Testis (tissue), 2 donors: ENCODE measurements at regions not wholly inside any gene's neighbourhood (a gene's known extent, or its start where the extent isn't known, plus 50 kb on each side); places are given as distances from the start of the nearest gene placed in this dataset.

ENCODE experiments used
- DNase-seq: peaks from one replicate; pipeline ENCODE4 v3.0.0-alpha.2; 2019
- H3K27ac ChIP-seq, 2 donors: fragments of 200-600 bp; sonication (generic); one replicate each; pipeline ENCODE4 v1.5.1; 2019
- H3K27me3 ChIP-seq: fragments of 200-600 bp; sonication (generic); one replicate; pipeline ENCODE4 v1.5.1; 2019
- H3K36me3 ChIP-seq: fragments of 200-600 bp; sonication (generic); one replicate; pipeline ENCODE4 v1.5.1; 2017; ENCODE audit warnings: low read depth; ENCODE audit errors: missing control alignments
- H3K4me1 ChIP-seq: fragments of 200-600 bp; sonication (generic); one replicate; pipeline ENCODE4 v1.5.1; 2019
- H3K4me3 ChIP-seq, 2 donors: fragments of 200-600 bp; sonication (generic); one replicate each; pipeline ENCODE4 v1.5.1; 2017 to 2019
- H3K9me3 ChIP-seq: fragments of 200-600 bp; sonication (generic); one replicate; pipeline ENCODE4 v1.5.1; 2017
- POLR2A ChIP-seq: fragments of 450-650 bp; IDR thresholded peaks from one replicate; pipeline ENCODE4 v1.6.1; 2017; ENCODE audit warnings: antibody characterized with exemption, mild to moderate bottlenecking, moderate library complexity
- WGBS, 2 donors: methylation state at CpG; one replicate each; pipeline ENCODE4 v1.1.5; 2018; 5-methylcytosine and 5-hydroxymethylcytosine counted together
- intact Hi-C: fragments of 100-400 bp; cut with DNase I; formaldehyde crosslinking; loops from one replicate; pipeline ENCODE4 v1.15.1; 2023; ENCODE audit warnings: low total_unique reads
- TF ChIP-seq, protein P1 (sequence below), 3 experiments: fragments of 450-650 bp in 2 of 3; fragments of 200-600 bp in 1 of 3; sonication (generic) in 1 of 3; IDR thresholded peaks; one replicate each; pipeline ENCODE4 v1.5.1; 2016 to 2019; ENCODE audit warnings: antibody characterized with exemption in 3 of 3, mild to moderate bottlenecking in 2 of 3, moderate library complexity in 1 of 3

DNA sequence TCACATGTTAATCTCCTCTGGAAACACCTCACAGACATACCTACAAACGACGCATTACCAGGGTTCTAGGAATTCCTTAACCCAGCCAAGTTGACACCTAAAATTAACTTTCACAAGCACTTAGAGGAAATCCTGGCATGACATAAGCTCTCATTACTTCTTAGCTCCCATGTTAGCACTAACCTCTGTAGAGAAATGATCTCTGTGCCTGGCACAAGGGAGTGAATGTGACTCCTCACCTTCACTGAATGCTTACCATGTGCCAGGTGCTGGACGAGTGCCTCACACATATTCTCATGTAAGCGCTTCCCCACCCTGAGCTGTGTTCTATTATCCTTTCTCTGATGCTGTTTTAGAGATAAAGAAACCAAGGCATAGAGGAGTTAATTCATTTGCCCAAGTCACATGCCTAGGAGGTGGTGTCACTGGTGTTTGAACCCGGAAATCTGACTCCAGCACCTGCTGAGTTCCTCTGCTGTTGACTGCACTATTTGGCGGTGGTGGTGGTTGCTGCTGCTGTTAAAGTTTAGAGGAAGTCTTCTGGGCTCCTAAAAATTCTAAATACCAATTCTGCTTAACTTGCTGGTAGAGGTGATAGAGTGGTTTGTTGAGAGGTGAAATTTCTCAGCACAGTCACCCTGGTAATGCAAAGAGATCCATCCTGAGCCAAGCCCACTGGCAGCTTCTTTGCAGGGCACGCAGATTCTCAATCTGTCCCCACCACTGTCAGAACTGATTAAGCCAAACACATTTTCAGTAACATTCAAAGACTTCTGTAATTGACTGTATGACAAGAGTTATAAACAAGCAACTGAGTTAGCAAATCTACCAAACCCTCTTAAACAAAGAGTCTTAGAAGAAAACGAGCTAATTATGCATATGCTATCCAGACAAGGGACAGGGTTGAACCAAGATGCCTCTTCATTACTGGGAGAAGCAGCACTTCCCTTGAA is 200.3 kb downstream of the CMPK2 start:
- no peaks in the 10 kb centered on the region for H3K36me3 ChIP-seq
- TF ChIP-seq POLR2A = no peak
- TF ChIP-seq, protein P1, sequence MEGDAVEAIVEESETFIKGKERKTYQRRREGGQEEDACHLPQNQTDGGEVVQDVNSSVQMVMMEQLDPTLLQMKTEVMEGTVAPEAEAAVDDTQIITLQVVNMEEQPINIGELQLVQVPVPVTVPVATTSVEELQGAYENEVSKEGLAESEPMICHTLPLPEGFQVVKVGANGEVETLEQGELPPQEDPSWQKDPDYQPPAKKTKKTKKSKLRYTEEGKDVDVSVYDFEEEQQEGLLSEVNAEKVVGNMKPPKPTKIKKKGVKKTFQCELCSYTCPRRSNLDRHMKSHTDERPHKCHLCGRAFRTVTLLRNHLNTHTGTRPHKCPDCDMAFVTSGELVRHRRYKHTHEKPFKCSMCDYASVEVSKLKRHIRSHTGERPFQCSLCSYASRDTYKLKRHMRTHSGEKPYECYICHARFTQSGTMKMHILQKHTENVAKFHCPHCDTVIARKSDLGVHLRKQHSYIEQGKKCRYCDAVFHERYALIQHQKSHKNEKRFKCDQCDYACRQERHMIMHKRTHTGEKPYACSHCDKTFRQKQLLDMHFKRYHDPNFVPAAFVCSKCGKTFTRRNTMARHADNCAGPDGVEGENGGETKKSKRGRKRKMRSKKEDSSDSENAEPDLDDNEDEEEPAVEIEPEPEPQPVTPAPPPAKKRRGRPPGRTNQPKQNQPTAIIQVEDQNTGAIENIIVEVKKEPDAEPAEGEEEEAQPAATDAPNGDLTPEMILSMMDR (IDR thresholded peaks at IDR 0.05) = no peak
- H3K4me1 ChIP-seq = no peaks in the 10 kb centered on the region
- H3K27ac ChIP-seq = no peak overlapping the region
- H3K4me3 ChIP-seq = no peak overlapping the region
- H3K27me3 ChIP-seq = no peaks in the 10 kb centered on the region
- no peak for DNase-seq
- no peaks in the 10 kb centered on the region for H3K9me3 ChIP-seq
- WGBS, 2 donors = 83 to 86% methylated on average over 6 to 8 of the region's 8 CpGs
- intact Hi-C loops = no loop called here

DNA sequence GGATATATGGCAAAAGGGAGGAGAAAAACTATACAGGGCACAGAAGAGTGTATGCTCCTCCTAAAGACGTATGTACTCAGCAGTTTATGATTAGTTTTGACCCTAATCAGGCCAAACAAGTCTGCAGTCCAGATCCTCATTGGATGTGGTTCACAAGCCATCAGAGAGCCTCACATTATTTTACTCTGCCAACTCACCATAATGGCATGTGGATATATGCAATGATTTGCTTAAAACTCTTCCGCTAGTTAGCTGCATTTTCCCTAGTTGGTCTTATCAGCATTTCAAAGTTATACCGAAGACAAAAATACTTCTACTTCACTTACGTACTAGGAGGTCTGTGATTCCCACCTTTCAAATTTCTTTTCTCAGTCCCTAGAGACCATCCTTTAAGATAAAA is 198.4 kb downstream of the CMPK2 start:
- no peak for TF ChIP-seq POLR2A
- TF ChIP-seq, protein P1 (IDR thresholded peaks at IDR 0.05) = no peak
- 69 to 70% methylated on average over 4 of the region's 4 CpGs for WGBS, 2 donors

DNA sequence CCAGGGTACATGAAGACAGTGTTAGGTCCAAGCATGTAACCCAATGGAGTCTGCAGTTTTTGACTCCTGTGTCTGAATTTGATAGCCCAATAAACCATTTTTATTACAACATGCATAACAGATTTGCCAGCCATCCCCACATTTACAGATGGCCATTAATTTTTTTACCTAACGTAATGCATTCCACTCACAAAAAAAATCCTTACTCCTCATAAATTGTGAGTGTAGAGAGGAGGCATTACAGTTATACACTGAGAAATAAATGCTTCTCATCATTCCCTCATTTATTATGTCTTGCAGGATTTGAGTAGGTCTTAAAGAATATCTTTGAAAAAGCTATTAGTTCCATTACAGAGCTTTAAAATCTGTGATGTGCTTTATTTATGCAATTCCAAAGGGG is 193.8 kb downstream of the CMPK2 start:
- WGBS, 2 donors = 45 to 63% methylated on average over 1 of the region's 1 CpG
- no peak for DNase-seq

More for the DNA sequence above, 198.4 kb downstream of the CMPK2 start:
- no peaks in the 10 kb centered on the region for H3K27me3 ChIP-seq
- no peaks in the 10 kb centered on the region for H3K4me1 ChIP-seq
- H3K4me3 ChIP-seq = no peak overlapping the region
- H3K36me3 ChIP-seq = no peaks in the 10 kb centered on the region
- H3K27ac ChIP-seq = no peak overlapping the region
- H3K9me3 ChIP-seq = no peaks in the 10 kb centered on the region
- intact Hi-C loops = no loop called here
- no peak for DNase-seq

DNA sequence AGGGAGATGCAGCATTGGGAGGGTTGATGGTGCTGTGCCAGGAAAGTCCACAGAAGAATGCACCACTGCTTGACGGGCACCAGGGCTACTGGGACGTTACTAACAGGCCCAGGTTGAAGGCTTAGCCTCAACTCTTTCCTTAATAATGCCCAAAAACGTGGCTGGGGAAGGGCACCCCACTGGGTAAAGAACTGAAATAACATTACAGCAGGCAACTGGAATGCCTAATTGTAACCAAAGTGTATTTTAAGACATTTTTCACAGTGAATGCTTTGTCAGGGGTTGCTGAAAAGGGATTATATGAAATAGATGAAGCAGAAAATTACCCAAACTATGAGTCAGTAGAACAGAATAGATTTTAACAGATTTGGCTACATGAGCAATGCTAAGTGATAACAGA is 191.3 kb downstream of the CMPK2 start:
- no peaks in the 10 kb centered on the region for H3K4me1 ChIP-seq
- H3K27ac ChIP-seq = no peak overlapping the region
- H3K27me3 ChIP-seq = no peaks in the 10 kb centered on the region
- TF ChIP-seq, protein P1 (IDR thresholded peaks at IDR 0.05) = no peak
- no peak for TF ChIP-seq POLR2A
- 75 to 80% methylated on average over 3 of the region's 3 CpGs for WGBS, 2 donors
- H3K36me3 ChIP-seq = no peaks in the 10 kb centered on the region
- no peak overlapping the region for H3K4me3 ChIP-seq
- no peaks in the 10 kb centered on the region for H3K9me3 ChIP-seq
- intact Hi-C loops = no loop called here
- no peak for DNase-seq

More for the DNA sequence above, 193.8 kb downstream of the CMPK2 start:
- TF ChIP-seq, protein P1 (IDR thresholded peaks at IDR 0.05) = no peak
- no peak for TF ChIP-seq POLR2A
- H3K9me3 ChIP-seq = no peaks in the 10 kb centered on the region
- no peak overlapping the region for H3K4me3 ChIP-seq
- no peaks in the 10 kb centered on the region for H3K4me1 ChIP-seq
- intact Hi-C loops = no loop called here
- no peak overlapping the region for H3K27ac ChIP-seq
- no peaks in the 10 kb centered on the region for H3K27me3 ChIP-seq
- no peaks in the 10 kb centered on the region for H3K36me3 ChIP-seq

DNA sequence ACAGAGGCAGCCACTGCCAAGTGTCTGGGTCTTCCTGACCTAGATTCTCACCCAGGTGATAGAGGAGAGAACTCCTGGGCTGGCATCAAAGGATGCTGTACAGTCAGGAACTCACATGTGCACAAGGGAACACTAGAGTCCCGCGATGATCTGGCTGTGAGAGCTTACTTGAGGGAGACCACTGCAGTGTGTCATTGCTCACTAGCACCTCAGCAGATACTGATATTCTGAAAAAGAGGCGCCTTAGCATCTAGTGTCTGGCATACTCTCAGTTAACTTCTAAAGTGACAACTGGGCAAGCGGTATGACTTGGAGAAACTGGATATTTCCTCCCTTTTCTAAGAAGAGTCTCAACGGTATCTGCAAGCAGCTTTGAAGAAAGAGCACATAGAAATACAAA is 189.9 kb downstream of the CMPK2 start:
- no peaks in the 10 kb centered on the region for H3K4me1 ChIP-seq
- H3K36me3 ChIP-seq = no peaks in the 10 kb centered on the region
- H3K27me3 ChIP-seq = no peaks in the 10 kb centered on the region
- H3K4me3 ChIP-seq = no peak overlapping the region
- no peaks in the 10 kb centered on the region for H3K9me3 ChIP-seq
- intact Hi-C loops = no loop called here
- H3K27ac ChIP-seq = no peak overlapping the region
- DNase-seq = no peak
- no peak for TF ChIP-seq POLR2A
- TF ChIP-seq, protein P1 (IDR thresholded peaks at IDR 0.05) = no peak
- WGBS, 2 donors = 82 to 89% methylated on average over 5 of the region's 5 CpGs
